AG20443 (cell line): ENCODE measurements at regions not wholly inside any gene's neighbourhood (a gene's known extent, or its start where the extent isn't known, plus 50 kb on each side); places are given as distances from the start of the nearest gene placed in this dataset.
A peak's percentile ranks its signal among the peaks of the same experiment; 100 is the strongest.
"Not testable (repeated sequence)": the region's sequence is repeated elsewhere in the genome, so short reads cannot be mapped to it uniquely, and the experiment has no call there.

Source experiments
- DNase-seq: peaks from one replicate; pipeline ENCODE4 v3.0.0; 2012; ENCODE audit warnings: low spot score, mixed read lengths

GRCh38 chr19:23597661-23598060 is 89.4 kb downstream of the ZNF675 start:
- no peak for DNase-seq

DNA sequence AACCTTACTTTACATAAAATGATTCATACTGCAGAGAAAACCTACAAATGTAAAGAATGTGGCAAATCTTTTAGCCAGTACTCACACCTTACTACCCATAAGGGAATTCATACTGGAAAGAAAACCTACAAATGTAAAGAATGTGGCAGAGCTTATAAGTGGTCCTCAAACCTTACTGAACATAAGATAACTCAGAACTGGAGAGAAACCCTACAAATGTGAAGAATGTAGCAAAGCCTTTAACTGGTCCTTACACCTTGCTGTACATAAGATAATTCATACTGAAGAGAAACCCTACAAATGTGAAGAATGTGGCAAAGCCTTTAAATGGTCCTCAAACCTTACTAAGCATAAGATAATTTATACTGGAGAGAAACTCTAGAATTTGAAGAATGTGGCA is 90.1 kb downstream of the ZNF675 start:
- no peak for DNase-seq

DNA sequence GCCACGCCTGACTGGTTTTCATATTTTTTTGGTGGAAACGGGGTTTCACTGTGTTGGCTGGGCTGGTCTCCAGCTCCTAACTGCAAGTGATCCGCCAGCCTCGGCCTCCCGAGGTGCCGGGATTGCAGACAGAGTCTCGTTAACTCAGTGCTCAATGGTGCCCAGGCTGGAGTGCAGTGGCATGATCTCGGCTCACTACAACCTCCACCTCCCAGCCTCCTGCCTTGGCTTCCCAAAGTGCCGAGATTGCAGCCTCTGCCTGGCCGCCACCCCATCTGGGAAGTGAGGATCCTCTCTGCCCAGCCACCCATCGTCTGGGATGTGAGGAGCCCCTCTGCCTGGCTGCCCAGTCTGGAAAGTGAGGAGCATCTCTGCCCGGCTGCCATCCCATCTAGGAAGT is 92.7 kb downstream of the ZNF675 start:
- DNase-seq, result not testable (repeated sequence)

- DNase-seq, result no peak
Observed at GRCh38 chr19:23587546-23587945, 99.5 kb downstream of the ZNF675 start.

- no peak for DNase-seq
Observed at GRCh38 chr19:23577501-23577900, 109.5 kb downstream of the ZNF675 start.

DNA sequence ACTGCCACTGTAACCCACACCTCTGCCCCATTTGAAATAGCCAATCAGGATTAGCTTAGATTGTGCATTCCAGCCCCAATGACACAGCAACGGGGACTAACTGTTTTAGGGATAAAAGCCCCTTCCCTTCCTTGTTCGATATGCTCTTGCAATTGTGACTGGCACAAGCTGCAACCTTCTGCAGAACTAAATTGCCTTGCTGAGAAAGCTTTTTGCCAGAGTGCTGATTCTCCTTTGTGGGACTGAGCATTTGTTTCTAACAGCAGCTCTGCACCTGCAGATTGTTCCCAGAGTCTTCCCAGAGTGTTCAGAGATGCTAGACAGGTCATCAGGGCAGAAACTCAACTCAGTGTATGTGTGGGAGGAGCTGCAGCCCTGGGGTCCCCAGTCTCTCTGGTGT is 115.8 kb downstream of the ZNF675 start:
- DNase-seq, result no peak

GRCh38 chr19:23568116-23568515 is 118.9 kb downstream of the ZNF675 start:
- DNase-seq, result not testable (repeated sequence)

GRCh38 chr19:23565256-23565655 is 121.8 kb downstream of the ZNF675 start:
- no peak for DNase-seq

GRCh38 chr19:23563326-23563725 is 123.7 kb downstream of the ZNF675 start:
- DNase-seq, result no peak

GRCh38 chr19:23561341-23561740 is 125.7 kb downstream of the ZNF675 start:
- DNase-seq, result no peak

DNA sequence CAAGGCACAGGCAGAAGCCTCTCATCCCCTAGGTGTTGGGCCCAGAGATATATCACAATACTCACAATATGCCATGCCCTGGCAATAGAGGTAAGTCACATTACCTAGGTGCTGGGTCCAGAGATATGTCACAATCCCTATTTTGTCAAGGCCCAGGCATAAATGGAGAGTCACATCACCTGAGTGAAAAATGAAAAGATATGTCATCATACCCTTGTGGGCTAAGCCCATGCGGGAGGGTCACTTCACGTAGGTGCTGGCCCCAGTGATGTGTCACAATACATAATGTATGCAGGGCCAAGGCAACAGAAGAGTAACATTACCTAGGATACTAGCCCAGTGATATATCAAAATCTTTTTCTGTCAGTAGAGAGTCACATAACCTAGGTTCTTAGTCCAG is 127.0 kb downstream of the ZNF675 start:
- no peak for DNase-seq

- DNase-seq, result no peak
Observed at GRCh38 chr19:23558541-23558940, 128.5 kb downstream of the ZNF675 start.

DNA sequence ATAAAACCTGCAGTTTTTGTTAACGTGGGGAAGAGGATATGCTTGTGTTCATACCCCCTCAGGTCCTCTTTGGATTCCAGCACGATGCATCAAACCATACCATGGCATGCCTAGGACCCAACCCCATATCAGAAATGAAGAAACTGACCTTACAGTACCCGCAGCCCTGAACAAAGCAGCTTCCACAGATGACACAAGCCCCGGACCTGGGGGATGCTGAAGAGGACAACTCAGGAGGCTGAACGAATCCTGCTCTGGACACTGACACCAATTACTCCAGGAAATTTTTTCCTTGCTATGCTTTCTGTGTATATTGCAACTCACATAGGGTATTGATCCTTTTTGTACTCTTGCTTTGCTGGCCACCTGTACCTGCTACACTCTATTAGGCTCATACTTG is 129.6 kb downstream of the ZNF675 start:
- DNase-seq, result no peak

GRCh38 chr19:23554548-23554947 is 132.5 kb downstream of the ZNF675 start:
- no peak for DNase-seq

DNA sequence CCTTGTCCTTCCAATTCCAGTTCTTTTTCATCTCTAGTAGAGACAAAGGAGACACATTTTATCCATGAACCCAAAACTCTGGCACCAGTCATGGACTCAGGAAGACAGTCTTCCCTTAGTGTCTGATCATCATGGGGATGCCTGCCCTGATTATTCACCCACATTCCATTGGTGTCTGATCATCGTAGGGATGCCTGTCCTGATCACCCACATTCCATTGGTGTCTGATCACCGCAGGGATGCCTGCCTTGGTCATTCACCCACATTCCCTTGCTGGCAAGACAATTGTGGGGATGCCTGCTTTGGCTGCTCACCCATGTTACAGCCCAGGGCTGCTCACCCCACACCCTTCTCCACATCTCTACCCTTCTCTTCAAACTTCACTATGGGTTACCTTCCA is 136.9 kb downstream of the ZNF675 start:
- DNase-seq, result peak; percentile 13

- DNase-seq, result no peak
Observed at GRCh38 chr19:23547816-23548430, 139.1 kb downstream of the ZNF675 start.

GRCh38 chr19:23547156-23547555 is 139.9 kb downstream of the ZNF675 start:
- DNase-seq, result no peak

- no peak for DNase-seq
Observed at GRCh38 chr19:23543351-23543750, 143.7 kb downstream of the ZNF675 start.

DNA sequence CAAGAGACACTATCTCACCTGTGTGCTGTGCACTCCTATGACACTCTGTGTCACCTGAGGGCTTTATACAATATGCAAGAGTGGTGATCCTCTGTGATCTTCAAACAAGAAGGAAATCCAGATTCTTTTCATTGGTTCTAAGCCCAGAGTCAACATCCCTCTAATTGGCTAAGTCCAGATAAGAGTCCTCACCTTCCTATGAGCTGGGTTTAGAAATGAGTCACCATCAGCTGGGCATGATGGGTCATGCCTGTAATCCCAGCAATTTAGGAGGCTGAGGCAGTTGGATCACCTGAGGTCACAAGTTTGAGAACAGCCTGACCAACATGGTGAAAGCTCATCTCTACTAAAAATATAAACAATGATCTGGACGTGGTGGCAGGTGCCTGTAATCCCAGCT is 144.4 kb downstream of the ZNF675 start:
- no peak for DNase-seq

- no peak for DNase-seq
Observed at GRCh38 chr19:23541991-23542390, 145.0 kb downstream of the ZNF675 start.

DNA sequence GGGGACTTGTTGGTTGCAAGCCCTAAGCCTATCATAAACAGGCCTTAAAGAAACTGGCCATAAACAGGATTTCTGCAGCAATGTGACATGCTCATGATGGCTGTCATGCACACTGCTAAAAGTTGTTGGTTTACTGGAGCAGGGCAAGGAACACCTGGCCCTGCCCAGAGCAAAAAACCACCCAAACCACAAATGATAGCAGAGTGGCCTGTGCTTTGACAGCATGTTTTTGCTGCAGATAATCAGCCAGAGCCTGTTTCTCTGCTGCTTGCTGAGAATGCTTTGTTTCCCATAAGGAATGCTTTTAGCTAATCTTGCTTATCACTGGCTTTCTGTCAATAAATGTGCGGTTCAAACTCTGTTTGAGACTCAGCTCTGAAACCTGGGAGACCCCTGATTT is 144.9 kb upstream of the ZNF91 start:
- not testable (repeated sequence) for DNase-seq

DNA sequence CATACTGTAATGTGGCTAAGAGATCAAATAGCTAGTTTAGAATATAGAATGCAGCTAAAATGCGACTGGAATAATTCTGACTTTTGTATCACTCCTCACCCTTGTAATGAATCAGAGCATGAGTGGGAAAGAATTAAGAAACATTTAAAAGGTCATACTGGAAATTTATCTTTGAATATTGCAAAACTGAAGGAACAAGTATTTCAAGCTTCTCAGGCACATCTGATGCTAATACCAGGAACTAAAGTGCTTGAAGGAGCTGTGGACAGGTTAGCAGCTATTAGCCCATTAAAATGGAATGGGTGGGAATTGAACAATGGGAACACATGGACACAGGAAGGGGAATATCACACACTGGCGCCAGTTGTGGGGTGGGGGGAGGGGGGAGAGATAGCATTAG is 144.2 kb upstream of the ZNF91 start:
- DNase-seq, result no peak

GRCh38 chr19:23537136-23537535 is 141.9 kb upstream of the ZNF91 start:
- DNase-seq, result not testable (repeated sequence)

- not testable (repeated sequence) for DNase-seq
Observed at GRCh38 chr19:23536341-23536740, 141.1 kb upstream of the ZNF91 start.

DNA sequence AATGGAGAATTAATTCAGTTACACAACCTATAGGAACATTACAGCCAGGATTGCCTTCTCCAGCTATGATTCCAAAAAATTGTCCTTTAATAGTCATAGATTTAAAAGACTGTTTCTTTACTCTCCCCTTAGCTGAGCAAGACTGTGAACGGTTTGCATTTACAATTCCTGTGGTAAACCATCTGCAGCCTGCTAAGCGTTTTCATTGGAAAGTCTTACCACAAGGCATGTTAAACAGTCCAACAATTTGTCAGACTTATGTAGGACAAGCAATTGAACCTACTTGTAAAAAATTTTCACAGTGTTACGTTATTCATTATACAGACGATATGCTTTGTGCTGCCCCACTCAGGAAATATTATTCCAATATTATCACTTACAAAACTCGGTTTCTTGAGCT is 140.6 kb upstream of the ZNF91 start:
- DNase-seq, result not testable (repeated sequence)
